HCT116 (cell line): ENCODE measurements at regions not wholly inside any gene's neighbourhood (a gene's known extent, or its start where the extent isn't known, plus 50 kb on each side); places are given as distances from the start of the nearest gene placed in this dataset.

Source experiments
- ATAC-seq: fragments of 200-7000 bp; cut with Tn5 transposase; 2 replicates; pipeline ENCODE4 v1.9.1; 2020; ENCODE audit warnings: mild to moderate bottlenecking, moderate library complexity
- BruUV-seq: library from RNA; stranded (reverse); fragments of 400-500 nt; replicated peaks from 2 replicates; lab custom pipeline; 2021; lab: Mats Ljungman, UMichigan
- CTCF ChIA-PET: fragments of 300-600 bp; sonication (Branson Sonifier 250); formaldehyde crosslinking; loops from one replicate; lab custom pipeline; 2021; ENCODE audit warnings: antibody characterized with exemption; lab: Charles Lee
- POLR2A ChIA-PET: fragments of 300-600, 350-600 bp; sonication (Branson Sonifier 250); formaldehyde crosslinking; loops from one replicate; lab custom pipeline; 2021; ENCODE audit warnings: antibody characterized with exemption; lab: Charles Lee
- RAD21 ChIA-PET, 2 experiments: fragments of 300-600 bp; sonication (Branson Sonifier 250); formaldehyde crosslinking; loops; one replicate each; lab custom pipeline; 2023; ENCODE audit warnings: low total read pairs in 2 of 2; ENCODE audit not compliant: uncharacterized antibody in 2 of 2, unreplicated experiment in 2 of 2, low non-redundant PET in 1 of 2; lab: Charles Lee
- DNase-seq: peaks from one replicate; pipeline ENCODE4 v3.0.0-alpha.2; 2010; ENCODE audit warnings: low read depth, low spot score
- H2AFZ ChIP-seq: fragments of 200-600 bp; shearing (Covaris generic), sonication (generic); 2 replicates; pipeline ENCODE4 v1.6.1; 2017; ENCODE audit warnings: low read depth, mixed run types, mixed read lengths, antibody characterized with exemption, low read length; ENCODE audit not compliant: poor library complexity, severe bottlenecking
- H3K27ac ChIP-seq: 2 replicates; pipeline ENCODE4 v1.5.1; 2012; ENCODE audit warnings: low read depth, low read length
- H3K27me3 ChIP-seq: fragments of 200-600 bp; sonication (generic); 2 replicates; pipeline ENCODE4 v1.6.1; 2016; ENCODE audit warnings: mixed run types, low read length, mixed read lengths; ENCODE audit not compliant: insufficient read depth
- H3K36me3 ChIP-seq, 2 experiments: fragments of 200-500 bp in 1 of 2; fragments of 200-600 bp in 1 of 2; sonication (Bioruptor generic) in 1 of 2; sonication (generic) in 1 of 2; 2 replicates each; pipeline versions ENCODE4 v1.5.1 to v1.6.1; 2014 to 2016; ENCODE audit warnings: low read length in 2 of 2, inconsistent platforms in 1 of 2, mixed read lengths in 1 of 2, mixed run types in 1 of 2; ENCODE audit not compliant: insufficient read depth in 2 of 2, control insufficient read depth in 1 of 2
- H3K4me1 ChIP-seq, 2 experiments: fragments of 200-600 bp in 1 of 2; sonication (generic) in 1 of 2; 2 replicates each; pipeline versions ENCODE4 v1.5.1 to v1.6.1; 2012 to 2017; ENCODE audit warnings: low read length in 2 of 2, inconsistent platforms in 1 of 2, mild to moderate bottlenecking in 1 of 2, mixed read lengths in 1 of 2, mixed run types in 1 of 2, moderate library complexity in 1 of 2; ENCODE audit not compliant: insufficient read depth in 2 of 2, control insufficient read depth in 1 of 2
- H3K4me2 ChIP-seq: fragments of 200-600 bp; sonication (generic); 2 replicates; pipeline ENCODE4 v1.6.1; 2017; ENCODE audit warnings: mixed run types, low read length, mixed read lengths
- H3K4me3 ChIP-seq, 2 experiments: fragments of 200-600 bp in 1 of 2; sonication (generic) in 1 of 2; replicated peaks in 1 of 2; 2 replicates each; pipeline ENCODE4 v1.5.1; 2011 to 2016; ENCODE audit warnings: low read length in 2 of 2, control low read depth in 1 of 2, low read depth in 1 of 2, mild to moderate bottlenecking in 1 of 2, mixed read lengths in 1 of 2, mixed run types in 1 of 2
- H3K79me2 ChIP-seq: fragments of 200-600 bp; sonication (generic); 2 replicates; pipeline ENCODE4 v1.6.1; 2017; ENCODE audit warnings: mild to moderate bottlenecking, mixed run types, low read length, moderate library complexity, mixed read lengths; ENCODE audit not compliant: insufficient read depth
- H3K9ac ChIP-seq: fragments of 200-600 bp; sonication (generic); 2 replicates; pipeline ENCODE4 v1.6.1; 2016; ENCODE audit warnings: low read length, mixed read lengths
- H3K9me2 ChIP-seq: fragments of 200-600 bp; sonication (generic), shearing (Covaris generic); 2 replicates; pipeline ENCODE4 v1.6.1; 2017; ENCODE audit warnings: mixed run types, mild to moderate bottlenecking, moderate library complexity; ENCODE audit not compliant: insufficient read depth
- H3K9me3 ChIP-seq, 2 experiments: fragments of 200-500 bp in 1 of 2; fragments of 200-600 bp in 1 of 2; sonication (Bioruptor generic) in 1 of 2; sonication (generic) in 1 of 2; 2 replicates each; pipeline ENCODE4 v1.6.1; 2014 to 2017; ENCODE audit warnings: low read length in 2 of 2, mixed read lengths in 2 of 2, inconsistent platforms in 1 of 2, low read depth in 1 of 2, mild to moderate bottlenecking in 1 of 2, mixed run types in 1 of 2, moderate library complexity in 1 of 2; ENCODE audit not compliant: control insufficient read depth in 1 of 2, insufficient read depth in 1 of 2
- H4K20me1 ChIP-seq: fragments of 200-600 bp; sonication (generic), shearing (Covaris generic); 2 replicates; pipeline ENCODE4 v1.6.1; 2017; ENCODE audit warnings: mixed run types, mild to moderate bottlenecking, moderate library complexity; ENCODE audit not compliant: insufficient read depth
- CTCF ChIP-seq, 3 experiments: fragments of 200-600 bp in 1 of 3; sonication (generic) in 1 of 3; IDR thresholded peaks in 2 of 3; conservative IDR thresholded peaks in 1 of 3; 2 replicates each; pipeline ENCODE4 v1.5.1; 2012 to 2017; ENCODE audit warnings: low read depth in 2 of 3, low read length in 2 of 3, antibody characterized with exemption in 1 of 3, borderline replicate concordance in 1 of 3, control low read depth in 1 of 3, mild to moderate bottlenecking in 1 of 3, mixed read lengths in 1 of 3, mixed run types in 1 of 3, moderate library complexity in 1 of 3; ENCODE audit not compliant: insufficient read depth in 1 of 3
- EGR1 ChIP-seq: IDR thresholded peaks from 2 replicates; pipeline ENCODE4 v1.6.1; 2012; ENCODE audit warnings: low read depth
- ELF1 ChIP-seq: IDR thresholded peaks from 2 replicates; pipeline ENCODE4 v1.6.1; 2012; ENCODE audit warnings: low read depth, borderline replicate concordance
- EZH2 ChIP-seq: fragments of 200-600 bp; sonication (generic); IDR thresholded peaks from 2 replicates; pipeline ENCODE4 v1.6.1; 2017; ENCODE audit warnings: antibody characterized with exemption, mixed run types
- FOSL1 ChIP-seq: IDR thresholded peaks from 2 replicates; pipeline ENCODE4 v1.6.1; 2012; ENCODE audit warnings: low read depth
- POLR2A ChIP-seq: IDR thresholded peaks from 2 replicates; pipeline ENCODE4 v1.7.0; 2011; ENCODE audit warnings: borderline replicate concordance; ENCODE audit not compliant: insufficient read depth, insufficient read length; ENCODE audit errors: extremely low read depth
- POLR2AphosphoS5 ChIP-seq: IDR thresholded peaks from 2 replicates; pipeline ENCODE4 v1.6.1; 2011; ENCODE audit warnings: mild to moderate bottlenecking, low read depth, low read length, moderate library complexity
- SIN3A ChIP-seq: IDR thresholded peaks from 2 replicates; pipeline ENCODE4 v1.6.1; 2012; ENCODE audit warnings: low read depth
- SRF ChIP-seq: IDR thresholded peaks from 2 replicates; pipeline ENCODE4 v1.6.1; 2012; ENCODE audit warnings: low read depth
- ZBTB33 ChIP-seq: IDR thresholded peaks from 2 replicates; pipeline ENCODE4 v1.6.1; 2011; ENCODE audit warnings: mild to moderate bottlenecking, low read length, moderate library complexity; ENCODE audit not compliant: insufficient replicate concordance; ENCODE audit errors: extremely low read depth
- ZFX ChIP-seq: fragments of 450-650 bp; IDR thresholded peaks from 2 replicates; pipeline ENCODE4 v1.6.1; 2017
- intact Hi-C: fragments of 100-400 bp; cut with micrococcal nuclease; formaldehyde crosslinking; loops from 2 replicates; pipeline ENCODE4 v1.10.0; 2022
- TF ChIP-seq, protein P1 (sequence below): IDR thresholded peaks from 2 replicates; pipeline ENCODE4 v1.6.1; 2012; ENCODE audit warnings: low read depth
- TF ChIP-seq, protein P2 (sequence below): IDR thresholded peaks from 2 replicates; pipeline ENCODE4 v1.6.1; 2012

DNA sequence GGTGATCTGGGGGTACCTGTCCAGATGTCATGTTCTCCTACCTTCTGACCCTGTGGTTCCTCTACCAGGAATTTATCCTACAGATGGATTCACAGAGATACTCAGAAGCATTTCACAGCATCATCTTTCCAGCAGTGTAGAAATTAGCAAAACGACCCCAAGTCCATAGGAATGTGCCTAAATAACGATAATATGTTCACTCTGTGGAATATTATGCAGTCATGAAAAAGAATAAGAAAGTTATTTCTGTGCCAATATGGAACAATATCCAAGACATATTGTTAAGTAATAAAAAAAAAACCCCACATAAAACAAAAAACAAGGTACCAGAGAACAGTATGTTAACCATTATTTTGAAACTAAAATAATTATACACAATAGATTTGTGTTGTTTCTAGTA, 123.8 kb upstream of the SDK1 start:
- Histone ChIP-seq H2AFZ (no peak overlapping the region), H4K20me1 (no peaks in the 10 kb centered on the region), H3K4me3 (no peak overlapping the region), H3K27ac (no peak overlapping the region), H3K79me2 (no peaks in the 10 kb centered on the region), H3K4me2 (no peak overlapping the region), H3K36me3 (no peaks in the 10 kb centered on the region), H3K27me3 (peaks cover 8% of the 10 kb centered on the region; the same call in 1 of the 2 replicates), H3K9me3 (no peaks in the 10 kb centered on the region), H3K9ac (no peak overlapping the region), H3K9me2 (no peaks in the 10 kb centered on the region), H3K4me1 (no peaks in the 10 kb centered on the region)
- RAD21 ChIA-PET: no interaction called here
- DNase-seq: no peak
- BruUV-seq: no TSS peak
- POLR2A ChIA-PET: no interaction called here
- TF ChIP-seq, protein P1, sequence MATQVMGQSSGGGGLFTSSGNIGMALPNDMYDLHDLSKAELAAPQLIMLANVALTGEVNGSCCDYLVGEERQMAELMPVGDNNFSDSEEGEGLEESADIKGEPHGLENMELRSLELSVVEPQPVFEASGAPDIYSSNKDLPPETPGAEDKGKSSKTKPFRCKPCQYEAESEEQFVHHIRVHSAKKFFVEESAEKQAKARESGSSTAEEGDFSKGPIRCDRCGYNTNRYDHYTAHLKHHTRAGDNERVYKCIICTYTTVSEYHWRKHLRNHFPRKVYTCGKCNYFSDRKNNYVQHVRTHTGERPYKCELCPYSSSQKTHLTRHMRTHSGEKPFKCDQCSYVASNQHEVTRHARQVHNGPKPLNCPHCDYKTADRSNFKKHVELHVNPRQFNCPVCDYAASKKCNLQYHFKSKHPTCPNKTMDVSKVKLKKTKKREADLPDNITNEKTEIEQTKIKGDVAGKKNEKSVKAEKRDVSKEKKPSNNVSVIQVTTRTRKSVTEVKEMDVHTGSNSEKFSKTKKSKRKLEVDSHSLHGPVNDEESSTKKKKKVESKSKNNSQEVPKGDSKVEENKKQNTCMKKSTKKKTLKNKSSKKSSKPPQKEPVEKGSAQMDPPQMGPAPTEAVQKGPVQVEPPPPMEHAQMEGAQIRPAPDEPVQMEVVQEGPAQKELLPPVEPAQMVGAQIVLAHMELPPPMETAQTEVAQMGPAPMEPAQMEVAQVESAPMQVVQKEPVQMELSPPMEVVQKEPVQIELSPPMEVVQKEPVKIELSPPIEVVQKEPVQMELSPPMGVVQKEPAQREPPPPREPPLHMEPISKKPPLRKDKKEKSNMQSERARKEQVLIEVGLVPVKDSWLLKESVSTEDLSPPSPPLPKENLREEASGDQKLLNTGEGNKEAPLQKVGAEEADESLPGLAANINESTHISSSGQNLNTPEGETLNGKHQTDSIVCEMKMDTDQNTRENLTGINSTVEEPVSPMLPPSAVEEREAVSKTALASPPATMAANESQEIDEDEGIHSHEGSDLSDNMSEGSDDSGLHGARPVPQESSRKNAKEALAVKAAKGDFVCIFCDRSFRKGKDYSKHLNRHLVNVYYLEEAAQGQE: no peak
- TF ChIP-seq FOSL1: no peak
- no peak for TF ChIP-seq ELF1
- TF ChIP-seq EZH2: no peak
- no peak for TF ChIP-seq CTCF (IDR thresholded peaks at IDR 0.05 in 2 of 3, conservative IDR thresholded peaks at IDR 0.05 in 1 of 3; ENCODE audit: borderline replicate concordance in 1 of 3, insufficient read depth in 1 of 3, low read depth in 2 of 3, low read length in 2 of 3)
- no peak for TF ChIP-seq ZFX
- TF ChIP-seq SRF: no peak
- TF ChIP-seq SIN3A: no peak
- TF ChIP-seq POLR2AphosphoS5: no peak
- no peak for TF ChIP-seq ZBTB33
- TF ChIP-seq EGR1: no peak
- TF ChIP-seq, protein P2, sequence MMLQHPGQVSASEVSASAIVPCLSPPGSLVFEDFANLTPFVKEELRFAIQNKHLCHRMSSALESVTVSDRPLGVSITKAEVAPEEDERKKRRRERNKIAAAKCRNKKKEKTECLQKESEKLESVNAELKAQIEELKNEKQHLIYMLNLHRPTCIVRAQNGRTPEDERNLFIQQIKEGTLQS: no peak
- no peak for TF ChIP-seq POLR2A
- intact Hi-C loops: no loop called here
- CTCF ChIA-PET: no interaction called here
- ATAC-seq: no peak
